ENCODE measurements at regions not wholly inside any gene's neighbourhood (a gene's known extent, or its start where the extent isn't known, plus 50 kb on each side); places are given as distances from the start of the nearest gene placed in this dataset.

GRCh38 chr18:73961804-73962203, 185.8 kb downstream of the FBXO15 start:
- DNase-seq: no peak

- no peak for DNase-seq
Observed at GRCh38 chr18:73959352-73959751, 188.3 kb downstream of the FBXO15 start.

- DNase-seq: no peak
Observed at GRCh38 chr18:73954268-73954667, 193.4 kb downstream of the FBXO15 start.

- no peak for DNase-seq
Observed at GRCh38 chr18:73952296-73952946, 195.2 kb downstream of the FBXO15 start.

GRCh38 chr18:73950116-73950700, 197.4 kb downstream of the FBXO15 start:
- DNase-seq: no peak

GRCh38 chr18:73948497-73948896, 199.1 kb downstream of the FBXO15 start:
- DNase-seq: no peak

- DNase-seq: no peak
Observed at GRCh38 chr18:73948084-73948483, 199.6 kb downstream of the FBXO15 start.

- DNase-seq: no peak
Observed at GRCh38 chr18:73947180-73947921, 200.3 kb downstream of the FBXO15 start.

- no peak for DNase-seq
Observed at GRCh38 chr18:73945130-73945792, 202.4 kb downstream of the FBXO15 start.

GRCh38 chr18:73944715-73945114, 202.9 kb downstream of the FBXO15 start:
- no peak for DNase-seq

- DNase-seq: no peak
Observed at GRCh38 chr18:73943763-73944162, 203.9 kb downstream of the FBXO15 start.

GRCh38 chr18:73942956-73943355, 204.7 kb downstream of the FBXO15 start:
- no peak for DNase-seq

GRCh38 chr18:73942081-73942625, 205.5 kb downstream of the FBXO15 start:
- no peak for DNase-seq

- no peak for DNase-seq
Observed at GRCh38 chr18:73940721-73941120, 206.9 kb downstream of the FBXO15 start.

- no peak for DNase-seq
Observed at GRCh38 chr18:73939391-73939790, 208.2 kb downstream of the FBXO15 start.

GRCh38 chr18:73933685-73934084, 213.9 kb downstream of the FBXO15 start:
- DNase-seq: no peak

- no peak for DNase-seq
Observed at GRCh38 chr18:73932976-73933375, 214.7 kb downstream of the FBXO15 start.

- DNase-seq: no peak
Observed at GRCh38 chr18:73927496-73927895, 220.1 kb downstream of the FBXO15 start.

GRCh38 chr18:73924836-73925235, 222.8 kb downstream of the FBXO15 start:
- no peak for DNase-seq

GRCh38 chr18:73924307-73924706, 223.3 kb downstream of the FBXO15 start:
- DNase-seq: no peak

GRCh38 chr18:73923866-73924265, 223.8 kb downstream of the FBXO15 start:
- no peak for DNase-seq

GRCh38 chr18:73920033-73920432, 227.6 kb downstream of the FBXO15 start:
- DNase-seq: no peak

- DNase-seq: no peak
Observed at GRCh38 chr18:73918816-73919215, 228.8 kb downstream of the FBXO15 start.

Data from CD4-positive, alpha-beta T cell treated with Interferon gamma for 1 hour (primary cell).